VCaP (cell line): ENCODE measurements at regions not wholly inside any gene's neighbourhood (a gene's known extent, or its start where the extent isn't known, plus 50 kb on each side); places are given as distances from the start of the nearest gene placed in this dataset.

Experiments
- H3K27ac ChIP-seq: fragments of 450-650 bp; 2 replicates; pipeline ENCODE4 v1.5.1; 2017
- TF ChIP-seq, protein P1 (sequence below): fragments of 450-650 bp; conservative IDR thresholded peaks from 2 replicates; pipeline ENCODE4 v1.5.1; 2017; ENCODE audit warnings: mild to moderate bottlenecking, moderate library complexity

GRCh38 chr20:3339076-3339475 lies 68.4 kb downstream of the DNAAF9 start:
- TF ChIP-seq, protein P1, sequence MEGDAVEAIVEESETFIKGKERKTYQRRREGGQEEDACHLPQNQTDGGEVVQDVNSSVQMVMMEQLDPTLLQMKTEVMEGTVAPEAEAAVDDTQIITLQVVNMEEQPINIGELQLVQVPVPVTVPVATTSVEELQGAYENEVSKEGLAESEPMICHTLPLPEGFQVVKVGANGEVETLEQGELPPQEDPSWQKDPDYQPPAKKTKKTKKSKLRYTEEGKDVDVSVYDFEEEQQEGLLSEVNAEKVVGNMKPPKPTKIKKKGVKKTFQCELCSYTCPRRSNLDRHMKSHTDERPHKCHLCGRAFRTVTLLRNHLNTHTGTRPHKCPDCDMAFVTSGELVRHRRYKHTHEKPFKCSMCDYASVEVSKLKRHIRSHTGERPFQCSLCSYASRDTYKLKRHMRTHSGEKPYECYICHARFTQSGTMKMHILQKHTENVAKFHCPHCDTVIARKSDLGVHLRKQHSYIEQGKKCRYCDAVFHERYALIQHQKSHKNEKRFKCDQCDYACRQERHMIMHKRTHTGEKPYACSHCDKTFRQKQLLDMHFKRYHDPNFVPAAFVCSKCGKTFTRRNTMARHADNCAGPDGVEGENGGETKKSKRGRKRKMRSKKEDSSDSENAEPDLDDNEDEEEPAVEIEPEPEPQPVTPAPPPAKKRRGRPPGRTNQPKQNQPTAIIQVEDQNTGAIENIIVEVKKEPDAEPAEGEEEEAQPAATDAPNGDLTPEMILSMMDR: no peak

GRCh38 chr20:3334156-3334943 lies 73.1 kb downstream of the DNAAF9 start:
- H3K27ac ChIP-seq: no peak overlapping the region
- TF ChIP-seq, protein P1: no peak

More at GRCh38 chr20:3339076-3339475, 68.4 kb downstream of the DNAAF9 start:
- no peak overlapping the region for H3K27ac ChIP-seq

DNA sequence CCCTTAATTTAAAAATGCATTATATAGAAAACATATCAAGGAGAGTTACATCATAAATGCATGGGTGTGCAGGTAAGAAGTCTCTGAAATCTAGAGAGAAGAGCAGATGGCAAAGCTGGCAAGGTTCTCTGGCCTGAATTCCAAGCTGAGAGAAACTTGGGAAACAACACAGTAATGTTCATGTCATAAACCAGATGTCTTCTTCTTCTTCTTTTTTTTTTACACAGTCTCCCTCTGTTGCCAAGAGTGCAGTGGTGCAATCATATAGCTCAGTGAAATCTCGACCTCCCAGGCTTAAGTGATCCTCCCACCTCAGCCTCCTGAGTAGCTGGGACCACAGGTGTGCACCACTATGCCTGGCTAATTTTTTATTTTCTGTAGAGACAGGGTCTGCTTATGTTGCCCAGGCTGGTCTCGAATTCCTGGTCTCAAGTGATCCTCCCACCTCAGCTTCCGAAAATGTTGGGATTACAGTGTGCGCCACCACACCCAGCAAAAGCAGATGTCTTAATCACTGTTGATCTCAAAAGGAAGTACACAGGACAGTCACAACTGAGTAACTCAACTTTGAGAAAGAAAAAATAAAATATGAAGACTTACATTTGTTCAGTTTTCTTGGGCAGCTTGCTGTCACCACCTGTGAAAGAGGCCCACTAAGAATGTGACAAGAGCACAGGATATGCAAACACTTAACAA lies 77.3 kb downstream of the DNAAF9 start:
- no peak overlapping the region for H3K27ac ChIP-seq
- TF ChIP-seq, protein P1: no peak

DNA sequence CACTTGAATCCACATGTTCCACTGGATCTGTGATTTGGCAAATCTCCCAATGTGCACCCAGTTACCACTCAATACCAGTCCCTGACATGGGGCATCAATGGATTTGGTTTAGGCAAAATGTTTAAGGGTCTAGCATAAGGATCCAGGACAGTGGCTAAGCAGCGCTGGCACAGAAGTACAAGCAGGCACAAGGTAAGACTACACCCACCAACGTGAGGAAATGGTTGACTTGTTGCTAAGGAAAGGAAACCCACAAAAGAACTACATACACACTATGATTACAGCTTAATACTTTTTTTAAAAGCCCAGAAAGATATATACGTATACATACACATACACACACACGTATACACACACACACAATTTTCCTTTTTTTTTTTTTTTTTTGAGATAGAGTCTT lies 79.0 kb downstream of the DNAAF9 start:
- H3K27ac ChIP-seq: no peak overlapping the region
- TF ChIP-seq, protein P1: no peak

GRCh38 chr20:3326779-3327521 lies 80.5 kb downstream of the DNAAF9 start:
- TF ChIP-seq, protein P1: no peak
- H3K27ac ChIP-seq: no peak overlapping the region

GRCh38 chr20:3325864-3326263 lies 81.6 kb downstream of the DNAAF9 start:
- TF ChIP-seq, protein P1: no peak

GRCh38 chr20:3323398-3323797 lies 84.1 kb downstream of the DNAAF9 start:
- TF ChIP-seq, protein P1: no peak
- H3K27ac ChIP-seq: no peak overlapping the region

More at GRCh38 chr20:3325864-3326263, 81.6 kb downstream of the DNAAF9 start:
- no peak overlapping the region for H3K27ac ChIP-seq
